ENCODE measurements at regions not wholly inside any gene's neighbourhood (a gene's known extent, or its start where the extent isn't known, plus 50 kb on each side); places are given as distances from the start of the nearest gene placed in this dataset.
A peak's percentile ranks its signal among the peaks of the same experiment; 100 is the strongest.
"Not testable (repeated sequence)": the region's sequence is repeated elsewhere in the genome, so short reads cannot be mapped to it uniquely, and the experiment has no call there.

DNA sequence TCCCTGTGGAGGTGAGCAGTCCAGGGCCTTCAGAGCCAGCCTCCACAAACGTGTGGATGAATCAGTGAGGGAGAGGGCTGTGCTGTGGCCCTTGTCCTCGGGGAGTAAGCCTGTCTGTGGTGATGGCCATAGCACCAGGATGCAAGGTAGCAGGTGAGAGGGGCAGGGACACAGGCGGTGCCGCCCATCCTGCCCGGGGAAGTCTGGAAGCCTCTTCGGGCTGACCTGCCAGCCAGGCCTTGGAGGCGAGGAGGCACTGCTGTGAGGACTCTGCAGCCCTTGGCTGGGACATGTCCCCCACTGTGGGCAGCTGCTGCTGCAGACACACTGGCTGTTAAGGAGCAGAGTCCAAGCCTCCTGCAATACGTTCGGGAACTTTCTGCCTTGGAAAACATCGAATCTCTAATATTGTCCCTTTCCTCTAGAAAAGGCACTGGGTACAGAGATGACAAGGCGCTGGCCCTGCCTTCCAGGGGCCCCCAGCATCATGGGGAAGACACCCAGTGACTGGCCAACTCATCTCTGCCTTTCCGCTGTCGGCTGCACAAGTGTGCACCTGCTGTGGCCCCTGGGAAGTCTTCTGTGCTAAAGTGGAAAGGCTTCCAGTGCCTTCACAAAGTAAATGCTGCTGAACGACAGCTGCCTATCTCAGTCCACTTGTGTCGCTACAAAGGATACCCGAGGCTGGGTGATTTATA, 101.4 kb downstream of the ADRA2C start:
- no peak for DNase-seq

DNA sequence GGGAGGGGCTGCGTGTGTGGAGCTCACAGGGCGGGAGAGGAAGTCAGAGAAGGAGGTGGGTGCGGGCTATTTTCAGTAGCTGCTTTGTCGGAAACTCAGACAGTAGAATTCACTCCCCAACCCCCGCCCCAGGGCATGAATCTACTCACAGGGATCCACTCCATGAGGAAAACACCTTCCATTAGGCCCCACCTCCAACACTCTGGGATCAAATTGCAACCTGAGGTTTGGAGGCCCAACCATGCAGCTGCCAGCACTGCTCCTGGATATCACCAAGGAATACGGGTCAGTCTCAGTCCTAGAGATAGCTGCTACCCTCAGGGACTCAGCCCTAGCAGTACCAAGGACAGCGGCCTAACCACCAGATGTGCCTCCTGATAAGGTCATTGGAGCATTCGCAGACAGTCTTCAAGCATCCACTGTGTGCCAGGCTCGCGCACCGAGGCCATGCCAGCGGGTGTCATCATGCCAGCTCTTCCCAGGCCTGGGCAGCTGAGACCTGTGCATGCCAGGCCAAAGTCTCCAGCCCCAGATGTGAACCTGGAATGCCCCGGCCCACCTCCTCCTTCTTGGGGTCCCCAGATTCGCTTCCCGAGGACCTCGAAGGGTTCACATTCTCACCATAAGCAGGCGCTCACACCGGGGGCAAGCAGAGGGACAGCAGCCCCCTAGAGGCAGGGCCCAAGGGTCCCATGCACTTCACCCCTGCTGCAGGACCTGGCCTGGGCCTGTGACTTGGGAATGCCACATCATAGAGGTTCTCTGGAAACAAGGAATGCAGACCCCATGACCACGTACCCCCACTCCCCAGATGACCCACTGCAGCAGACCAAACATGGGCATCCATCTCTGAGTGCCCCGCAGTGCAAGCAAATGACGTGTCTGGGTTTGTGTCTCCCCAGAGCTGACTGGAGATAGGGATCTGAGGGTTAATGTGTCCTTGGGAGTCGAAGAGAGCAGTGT, 102.3 kb downstream of the ADRA2C start:
- DNase-seq = no peak

DNA sequence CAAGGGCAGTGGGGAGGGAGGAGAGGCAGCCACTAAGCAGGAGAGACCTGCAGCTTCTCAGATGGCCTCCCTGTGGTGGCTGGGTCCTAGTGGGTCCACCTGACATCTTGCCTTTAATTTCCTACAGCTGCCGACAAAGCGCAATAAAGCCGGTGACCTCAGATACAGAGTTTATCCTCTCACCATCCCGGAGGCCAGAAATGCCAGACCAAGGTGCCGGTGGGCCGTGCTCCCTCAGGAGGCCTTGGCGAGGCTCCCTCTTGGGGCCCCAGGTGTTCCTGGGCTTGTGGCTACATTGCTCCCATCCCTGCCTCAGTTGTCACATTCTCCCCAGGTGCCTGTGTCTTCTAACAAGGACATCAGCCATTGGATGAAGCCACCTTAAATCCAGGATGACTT, 103.0 kb downstream of the ADRA2C start:
- DNase-seq = no peak

DNA sequence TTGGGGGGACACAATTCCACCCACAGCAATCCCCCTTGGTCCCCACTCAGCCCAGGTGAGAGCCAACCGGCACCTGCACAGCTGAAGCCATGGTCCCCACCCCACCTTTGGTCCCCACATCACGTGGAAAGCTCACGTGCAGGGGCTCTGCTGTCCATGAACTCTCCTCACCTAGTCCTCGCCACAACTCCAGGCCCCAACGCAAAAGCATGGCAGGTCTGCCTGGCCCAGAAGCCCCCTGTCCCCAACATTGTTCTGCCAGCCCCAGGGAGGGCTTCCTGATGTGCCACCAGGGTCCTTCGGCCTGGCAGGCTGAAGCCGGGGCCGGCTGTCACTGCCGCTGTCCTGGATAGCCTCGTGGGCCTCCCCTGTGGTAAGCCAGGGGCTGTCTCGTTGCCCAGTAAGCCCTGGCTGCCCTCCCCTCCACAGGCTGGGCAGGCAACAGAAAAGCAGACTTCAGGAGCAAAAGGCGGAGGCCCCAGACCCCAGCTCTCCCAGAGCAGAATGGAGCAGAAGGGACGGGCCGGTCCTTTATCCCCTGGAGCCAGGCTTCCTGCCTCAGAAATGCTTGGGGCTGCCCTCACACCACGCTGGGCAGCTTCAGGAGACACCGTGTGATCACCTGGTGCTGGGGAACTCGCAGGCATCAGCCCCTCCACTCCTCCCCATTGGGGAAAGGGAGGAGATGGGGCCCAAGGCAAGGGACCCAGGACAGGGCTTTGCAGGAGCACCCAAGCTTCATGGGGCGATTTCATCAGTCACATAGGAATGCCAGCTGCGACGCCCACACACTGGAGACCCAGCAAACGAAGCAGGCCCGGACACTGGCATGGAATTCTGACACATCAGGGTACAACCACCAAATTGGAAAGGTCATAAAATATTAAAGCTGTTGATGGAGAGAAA, 103.7 kb downstream of the ADRA2C start:
- no peak for DNase-seq

DNA sequence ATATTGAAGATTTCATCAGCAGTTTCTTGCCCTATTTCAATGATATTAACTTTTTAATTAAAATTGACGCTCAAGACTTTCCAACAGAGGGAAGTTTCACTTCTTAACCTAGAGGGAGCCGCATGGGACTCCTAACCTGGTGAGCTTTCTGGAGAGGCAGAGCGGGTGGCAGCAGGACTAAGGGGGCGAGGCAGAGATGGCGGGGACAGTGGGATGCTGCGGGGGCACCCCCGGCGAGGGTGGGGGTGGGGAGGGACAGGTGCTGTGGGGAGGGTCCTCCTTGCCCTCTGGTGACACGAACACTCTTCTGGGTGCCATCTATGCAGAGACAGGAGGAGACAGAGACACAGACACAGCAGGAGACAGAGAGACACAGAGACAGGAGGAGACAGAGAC, 104.4 kb downstream of the ADRA2C start:
- DNase-seq = no peak

DNA sequence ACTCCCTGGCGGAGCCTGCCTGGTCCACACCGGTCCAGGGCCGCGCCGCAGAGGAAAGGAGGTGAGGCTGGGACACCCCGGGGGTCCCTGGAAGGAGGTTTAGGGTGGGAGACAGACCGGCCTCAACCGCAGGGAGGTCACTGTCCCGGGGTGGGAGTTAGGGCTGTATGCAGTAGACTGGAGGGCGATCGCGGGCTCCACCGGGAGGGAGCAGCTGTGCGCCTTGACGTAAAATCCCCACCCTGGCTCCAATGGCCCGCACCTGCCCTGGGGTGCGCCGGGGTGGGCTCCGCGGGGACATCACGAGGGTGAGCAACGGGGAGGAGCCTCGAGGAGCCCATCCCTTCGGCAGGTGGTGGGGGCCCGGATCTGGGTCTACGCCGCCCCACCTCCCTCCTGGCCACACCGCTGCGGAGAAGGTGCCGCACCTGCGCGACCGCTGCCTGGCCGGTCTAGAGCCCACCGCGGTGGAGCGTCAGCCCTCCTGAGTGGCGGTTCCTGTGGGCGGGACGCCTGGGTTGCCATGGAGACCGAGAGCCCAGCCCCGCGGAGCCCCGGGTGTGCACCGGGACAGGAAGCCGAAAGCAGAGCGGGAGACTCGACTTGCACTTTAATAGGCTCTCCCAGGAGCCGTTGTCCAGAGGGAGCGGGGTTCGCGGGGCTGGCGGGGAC, 105.1 kb downstream of the ADRA2C start:
- DNase-seq = no peak

DNA sequence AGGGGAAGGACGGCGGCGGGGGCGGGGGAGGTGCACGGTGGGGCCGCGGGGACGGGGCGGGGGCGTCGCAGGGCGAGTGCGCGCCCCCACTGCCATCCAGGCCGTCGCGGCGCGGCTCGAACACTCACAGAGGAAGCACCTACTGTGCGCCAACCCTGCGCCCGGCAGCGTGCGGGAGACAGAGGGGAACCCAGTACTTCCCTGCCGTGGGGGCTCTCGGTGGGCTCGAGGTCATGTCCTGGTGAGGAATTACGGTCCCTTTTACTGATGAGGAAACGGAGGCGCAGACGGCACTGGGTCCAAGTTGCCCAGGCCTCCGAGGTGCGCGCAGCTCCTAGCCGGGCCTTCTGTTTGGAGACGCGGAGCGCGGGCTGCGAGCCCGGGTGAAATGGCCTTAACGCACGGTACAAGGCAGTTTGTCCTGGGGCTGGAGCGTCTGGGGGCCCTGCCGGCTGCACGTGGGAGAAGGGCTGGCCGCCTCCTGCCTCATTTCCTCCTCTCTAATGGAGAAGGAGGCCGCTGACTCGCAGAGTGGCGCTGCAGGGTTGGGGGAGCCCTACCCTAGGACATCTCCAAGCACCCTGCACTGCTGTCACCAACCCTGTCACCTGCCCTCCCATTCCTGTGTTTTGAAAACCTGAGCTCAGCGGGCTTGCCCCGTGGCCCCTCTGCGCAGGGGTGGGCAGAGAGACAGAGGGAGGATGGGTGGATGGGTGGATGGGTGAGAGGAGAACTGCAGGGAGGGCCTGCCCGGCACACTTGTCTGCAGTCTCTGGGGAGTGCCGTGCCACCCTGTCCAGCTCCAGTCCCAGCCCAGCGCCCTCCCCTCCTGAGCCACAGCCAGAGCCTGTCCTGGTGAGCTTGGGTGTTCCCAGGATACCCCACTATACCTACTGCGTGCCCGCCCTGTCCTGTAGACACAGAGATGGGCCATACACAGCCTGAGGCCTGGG, 106.0 kb downstream of the ADRA2C start:
- no peak for DNase-seq

DNA sequence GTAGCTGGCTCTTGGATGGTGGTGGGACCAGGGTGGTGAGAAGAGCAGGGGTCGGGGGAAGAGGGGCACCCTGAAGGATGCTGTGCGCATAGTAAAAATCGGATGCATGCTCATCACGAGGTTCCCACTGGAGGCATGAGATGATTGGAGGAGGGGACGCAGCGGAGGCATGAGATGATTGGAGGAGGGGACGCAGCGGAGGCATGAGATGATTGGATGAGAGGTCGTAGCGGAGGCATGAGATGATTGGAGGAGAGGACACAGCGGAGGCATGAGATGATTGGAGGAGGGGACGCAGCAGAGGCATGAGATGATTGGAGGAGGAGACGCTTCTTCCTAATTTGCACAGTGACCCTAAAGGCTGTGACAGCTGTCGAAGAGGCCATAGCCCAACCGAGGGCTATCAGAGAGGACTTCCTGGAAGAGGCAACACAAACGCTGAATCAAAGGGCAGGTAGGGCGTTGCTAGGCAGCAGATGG, 106.7 kb downstream of the ADRA2C start:
- no peak for DNase-seq

DNA sequence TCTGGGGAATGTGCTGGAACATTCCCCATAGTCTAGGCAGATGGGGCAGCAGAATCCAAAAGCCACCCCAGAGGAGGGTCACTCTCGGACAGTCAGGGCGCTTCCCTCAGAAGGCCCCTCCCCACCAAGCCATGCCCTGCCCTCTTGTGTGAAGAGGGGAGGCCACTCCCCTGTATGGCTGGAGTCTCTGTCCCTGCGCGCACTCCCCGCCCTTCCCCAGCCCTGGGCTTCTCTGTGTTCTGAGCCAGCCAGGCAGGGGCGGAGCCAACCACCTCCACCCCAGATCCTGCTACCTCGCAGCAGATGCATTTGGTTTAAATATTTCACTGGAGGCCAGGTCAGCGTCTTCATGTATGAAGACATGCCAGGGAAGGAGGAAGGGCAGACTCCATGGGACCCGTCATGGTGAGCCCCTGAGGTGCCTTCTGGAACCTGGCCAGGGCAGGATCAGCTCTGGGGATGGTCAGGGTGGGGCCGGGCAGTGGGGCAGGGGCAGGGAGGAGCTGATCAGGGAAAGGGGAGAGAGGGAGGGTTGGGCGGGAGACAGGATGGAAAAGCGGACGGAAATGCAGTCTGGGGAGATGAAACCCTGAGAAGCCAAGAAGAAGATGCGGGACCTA, 107.3 kb downstream of the ADRA2C start:
- DNase-seq = no peak

DNA sequence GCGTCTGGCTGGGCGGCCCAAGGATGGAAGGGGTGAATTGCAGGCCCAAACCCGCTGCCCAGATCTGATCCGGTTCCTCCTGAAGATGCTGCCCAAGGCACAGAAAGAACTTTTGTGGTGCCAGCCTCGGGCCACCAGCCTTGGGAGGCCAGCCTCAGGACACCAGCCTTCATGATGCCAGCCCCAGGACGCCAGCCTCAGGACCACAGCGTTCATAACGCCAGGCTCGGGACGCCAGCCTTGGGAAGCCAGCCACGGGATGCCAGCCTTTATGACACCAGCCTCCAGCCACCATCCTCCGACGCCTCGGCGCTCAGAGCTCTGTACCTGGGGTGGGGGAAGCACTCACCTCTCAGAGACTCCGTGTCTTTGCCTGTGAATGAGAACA, 107.8 kb downstream of the ADRA2C start:
- no peak for DNase-seq

DNA sequence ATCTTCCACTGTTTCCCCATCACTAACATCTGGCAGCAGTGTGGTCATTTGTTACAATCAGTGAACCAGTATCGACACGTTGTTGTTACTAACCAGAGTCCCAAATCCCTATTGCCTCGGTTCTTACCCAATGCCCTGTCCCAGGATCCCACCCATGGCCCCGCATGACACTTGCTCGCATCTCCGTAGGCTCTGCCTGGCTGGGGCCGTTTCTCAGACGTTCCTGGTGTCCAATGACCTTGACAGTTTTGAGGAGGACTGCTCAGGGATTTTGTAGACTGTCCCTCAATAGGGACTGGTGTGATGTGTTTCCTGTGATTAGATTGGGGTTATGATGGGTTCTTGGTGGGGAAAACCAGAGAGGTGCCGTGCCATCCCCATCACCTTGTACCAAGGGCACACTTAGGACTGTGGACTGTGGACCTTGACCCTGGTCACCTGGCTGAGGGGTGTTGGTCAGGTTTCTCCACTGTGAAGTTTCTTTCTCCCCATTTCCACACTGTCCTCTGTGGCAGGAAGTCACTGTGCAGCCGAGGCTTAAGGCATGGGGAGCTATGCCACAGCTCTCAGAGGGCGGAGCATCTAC, 108.4 kb downstream of the ADRA2C start:
- DNase-seq = no peak

DNA sequence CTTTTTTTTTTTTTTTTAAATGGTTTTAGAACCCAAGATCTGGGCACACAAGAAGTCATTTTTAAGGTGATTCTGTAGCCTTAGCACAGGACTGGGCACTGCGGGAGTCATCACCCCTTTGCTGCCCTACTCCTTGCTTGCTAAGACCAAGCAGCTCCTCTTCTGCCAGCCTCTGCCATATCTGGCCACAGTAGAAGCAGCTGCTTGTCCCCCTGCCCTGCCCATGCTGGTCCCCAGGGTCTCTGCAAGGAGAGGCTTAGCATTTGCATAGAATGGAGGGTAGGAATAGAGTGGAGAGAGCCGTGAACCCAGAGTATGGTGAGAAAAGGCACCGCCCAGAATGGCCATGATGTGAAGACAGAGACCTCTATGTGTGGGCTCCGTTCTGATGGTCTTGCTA, 109.3 kb downstream of the ADRA2C start:
- DNase-seq = no peak

DNA sequence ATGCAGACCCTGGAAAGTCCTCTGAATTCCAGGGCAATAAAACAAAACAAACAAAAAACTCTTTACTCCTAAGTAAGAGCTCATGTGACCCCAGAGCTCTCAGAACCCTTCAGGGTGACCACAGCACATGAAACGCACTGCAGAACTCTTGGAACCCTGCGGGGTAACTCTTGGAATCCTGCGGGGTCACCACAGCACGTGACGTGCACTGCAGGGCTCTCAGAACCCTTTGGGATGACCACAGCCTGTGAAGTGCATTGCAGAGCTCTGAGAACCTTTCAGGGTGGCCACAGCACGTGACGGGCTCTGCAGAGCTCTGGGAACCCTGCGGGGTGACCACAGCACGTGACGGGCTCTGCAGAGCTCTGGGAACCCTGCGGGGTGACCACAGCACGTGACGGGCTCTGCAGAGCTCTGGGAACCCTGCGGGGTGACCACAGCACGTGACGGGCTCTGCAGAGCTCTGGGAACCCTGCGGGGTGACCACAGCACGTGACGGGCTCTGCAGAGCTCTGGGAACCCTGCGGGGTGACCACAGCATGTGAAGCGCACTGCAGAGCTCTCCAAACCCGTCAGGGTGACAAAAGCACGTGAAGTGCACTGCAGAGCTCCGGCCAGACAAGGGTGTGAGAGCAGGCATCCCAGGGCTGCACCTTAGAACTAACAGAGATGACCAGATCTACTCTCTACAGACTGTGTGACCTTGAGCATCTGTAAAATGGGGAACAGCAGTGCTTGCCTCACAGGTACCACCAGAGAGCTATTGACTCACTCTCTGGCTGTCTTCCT, 110.1 kb downstream of the ADRA2C start:
- not testable (repeated sequence) for DNase-seq

DNA sequence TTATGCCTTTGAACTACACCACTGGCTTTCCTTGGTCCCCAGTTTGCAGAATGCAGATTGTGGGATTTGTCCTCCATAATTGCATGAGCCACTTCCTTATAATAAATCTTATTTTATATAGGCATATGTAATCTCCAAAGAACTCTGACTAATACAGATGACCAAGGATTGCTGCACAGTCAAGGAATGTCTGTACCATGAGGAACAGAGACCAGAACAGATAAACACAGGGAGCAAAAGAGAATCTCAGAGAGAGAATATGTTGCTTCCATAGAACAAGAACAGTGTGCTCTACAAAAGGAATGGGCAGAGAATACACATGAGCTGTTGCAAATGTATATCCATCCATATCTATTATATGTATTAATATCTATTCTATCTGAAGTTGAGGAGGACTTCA, 111.1 kb downstream of the ADRA2C start:
- no peak for DNase-seq

DNA sequence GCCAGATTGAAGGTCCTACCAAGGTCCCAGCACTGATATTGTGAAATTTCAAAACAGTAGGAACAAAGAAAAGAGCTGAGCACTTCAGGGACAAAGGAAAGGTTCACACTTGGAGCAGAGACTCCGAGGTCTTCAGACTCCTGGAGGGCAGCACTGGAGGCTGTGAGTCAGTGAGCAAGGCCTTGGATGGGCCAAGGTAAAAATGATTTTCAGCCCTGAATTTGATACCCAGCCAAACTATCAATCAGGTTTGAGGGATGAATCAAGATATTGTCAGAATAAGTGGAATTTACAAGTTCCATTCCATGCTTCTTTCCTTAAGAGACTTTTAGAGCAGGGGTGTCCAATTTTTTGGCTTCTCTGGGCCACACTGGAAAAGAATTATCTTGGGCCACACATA, 111.7 kb downstream of the ADRA2C start:
- DNase-seq = no peak

DNA sequence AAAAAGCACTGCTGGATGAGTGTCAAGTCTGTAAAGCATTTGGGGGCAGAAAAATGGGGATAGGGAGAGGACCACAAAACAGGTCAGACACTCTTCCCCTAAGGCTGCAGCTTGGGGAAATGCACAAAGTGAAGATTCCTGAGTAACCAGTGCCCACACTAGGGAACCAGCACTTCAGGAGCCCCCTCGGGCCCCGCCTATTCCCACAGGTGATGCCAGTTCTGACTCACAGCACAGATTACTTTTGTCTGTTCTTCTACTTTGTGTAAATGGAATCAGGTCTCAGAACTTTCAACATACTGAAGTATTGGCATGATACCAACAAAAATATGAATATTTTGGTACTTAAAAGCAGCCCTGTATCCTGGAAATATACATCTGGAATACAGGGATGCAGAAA, 112.5 kb downstream of the ADRA2C start:
- no peak for DNase-seq

DNA sequence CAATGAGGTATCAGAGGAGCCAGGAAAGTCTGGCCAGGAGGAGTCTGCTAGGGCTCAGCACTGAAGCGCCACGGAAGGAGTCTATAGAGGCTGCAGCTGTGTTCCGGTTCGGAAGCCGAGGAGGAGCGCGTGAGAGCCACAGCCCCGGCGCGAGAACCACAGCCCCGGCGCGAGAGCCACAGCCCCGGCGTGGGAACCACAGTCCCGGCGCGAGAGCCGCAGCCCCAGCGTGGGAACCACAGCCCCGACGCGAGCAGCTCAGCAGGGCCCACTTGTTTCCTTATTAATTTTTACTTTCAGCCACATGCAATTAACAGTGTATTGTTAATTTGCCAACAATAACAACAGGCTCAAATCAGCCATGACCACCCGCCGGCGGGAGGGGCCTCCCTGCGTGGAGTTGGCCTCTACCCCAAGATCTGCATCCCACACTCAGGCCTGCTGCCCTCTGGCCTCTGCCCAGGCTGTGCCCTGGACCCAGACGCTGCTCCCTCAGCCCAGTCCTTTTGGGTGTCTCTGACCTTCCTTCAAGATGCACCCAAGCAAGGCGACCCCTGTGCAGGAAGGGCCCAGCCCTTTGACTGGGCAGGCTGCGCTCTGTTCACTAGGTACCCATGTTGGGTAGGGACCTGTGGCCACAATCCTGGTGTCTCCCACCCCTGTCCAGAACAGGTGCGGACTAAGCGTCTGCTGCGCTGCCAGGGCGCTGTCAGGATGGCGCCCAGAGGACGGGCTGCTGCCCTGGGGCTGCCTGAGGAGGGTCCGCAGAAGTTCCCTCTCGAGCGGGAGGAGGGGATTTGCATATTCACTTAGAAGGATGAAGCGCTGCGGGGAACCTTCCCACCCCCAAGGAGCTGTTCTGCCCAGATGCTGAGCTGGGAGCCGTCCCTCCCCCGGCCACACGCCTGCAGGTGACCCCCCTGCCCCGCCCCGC, 113.8 kb downstream of the ADRA2C start:
- DNase-seq = no peak

DNA sequence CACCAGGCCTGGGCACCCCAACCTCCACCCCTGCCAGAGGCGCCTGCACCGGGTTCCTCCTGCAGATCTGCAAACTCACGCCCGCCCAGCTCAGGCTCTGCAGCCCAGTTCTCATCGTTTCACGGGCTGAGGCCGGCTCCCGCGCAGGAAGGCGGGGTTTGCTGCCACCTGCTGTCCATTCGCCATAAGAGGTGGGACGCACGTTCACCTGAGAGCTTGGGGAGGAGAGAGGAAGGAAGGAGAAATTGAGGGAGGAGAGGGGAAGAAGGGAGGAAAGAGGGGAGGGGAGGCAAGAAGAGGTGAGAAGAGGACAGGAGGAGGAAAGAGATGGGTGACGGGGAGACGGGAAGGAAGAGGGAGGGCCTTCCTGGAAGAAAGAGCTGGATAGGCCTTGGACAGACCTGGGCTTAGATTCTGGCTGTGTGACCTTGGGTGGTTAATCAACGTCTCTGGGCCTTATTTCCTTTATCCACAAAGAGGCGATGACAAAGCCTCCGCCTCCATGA, 114.5 kb downstream of the ADRA2C start:
- peak; percentile 37 for DNase-seq

Measured in effector CD4-positive, alpha-beta T cell (primary cell).